HG03342 (cell line): ENCODE measurements at regions not wholly inside any gene's neighbourhood (a gene's known extent, or its start where the extent isn't known, plus 50 kb on each side); places are given as distances from the start of the nearest gene placed in this dataset.
"Not testable (repeated sequence)": the region's sequence is repeated elsewhere in the genome, so short reads cannot be mapped to it uniquely, and the experiment has no call there.

Source experiments
- ATAC-seq: cut with Tn5 transposase; IDR thresholded peaks from one replicate; pipeline ENCODE4 v1.9.1; 2021; ENCODE audit warnings: mild to moderate bottlenecking, moderate library complexity; ENCODE audit not compliant: unreplicated experiment

- no peak for ATAC-seq
These were observed 139.7 kb upstream of the TBL1XR1 start for GRCh38 chr3:177336873-177337450.

- peak; percentile 84 for ATAC-seq
These were observed 140.5 kb upstream of the TBL1XR1 start for GRCh38 chr3:177337541-177338331.

GRCh38 chr3:177338697-177339219, 141.5 kb upstream of the TBL1XR1 start:
- peak; percentile 29 for ATAC-seq

- peak; percentile 3 for ATAC-seq
These were observed 142.0 kb upstream of the TBL1XR1 start for GRCh38 chr3:177339220-177339703.

GRCh38 chr3:177340243-177340830, 143.1 kb upstream of the TBL1XR1 start:
- ATAC-seq, result no peak

GRCh38 chr3:177341736-177342419, 144.6 kb upstream of the TBL1XR1 start:
- no peak for ATAC-seq

GRCh38 chr3:177343122-177343625, 145.9 kb upstream of the TBL1XR1 start:
- ATAC-seq, result no peak

- ATAC-seq, result peak; percentile 83
These were observed 148.0 kb upstream of the TBL1XR1 start for GRCh38 chr3:177345049-177345972.

GRCh38 chr3:177345973-177346503, 148.8 kb upstream of the TBL1XR1 start:
- ATAC-seq, result no peak

- ATAC-seq, result no peak
These were observed 149.6 kb upstream of the TBL1XR1 start for GRCh38 chr3:177346878-177347277.

- no peak for ATAC-seq
These were observed 150.3 kb upstream of the TBL1XR1 start for GRCh38 chr3:177347611-177348010.

GRCh38 chr3:177348974-177349373, 151.7 kb upstream of the TBL1XR1 start:
- ATAC-seq, result no peak

- ATAC-seq, result no peak
These were observed 152.1 kb upstream of the TBL1XR1 start for GRCh38 chr3:177349384-177349783.

- ATAC-seq, result no peak
These were observed 152.8 kb upstream of the TBL1XR1 start for GRCh38 chr3:177350121-177350520.

- ATAC-seq, result no peak
These were observed 153.9 kb upstream of the TBL1XR1 start for GRCh38 chr3:177351206-177351605.

- peak; percentile 99 for ATAC-seq
These were observed 154.5 kb upstream of the TBL1XR1 start for GRCh38 chr3:177351757-177352158.

- no peak for ATAC-seq
These were observed 155.1 kb upstream of the TBL1XR1 start for GRCh38 chr3:177352424-177352823.

- ATAC-seq, result no peak
These were observed 155.9 kb upstream of the TBL1XR1 start for GRCh38 chr3:177353140-177353539.

- ATAC-seq, result not testable (repeated sequence)
These were observed 156.6 kb upstream of the TBL1XR1 start for GRCh38 chr3:177353879-177354278.

- ATAC-seq, result no peak
These were observed 157.2 kb upstream of the TBL1XR1 start for GRCh38 chr3:177354466-177354865.
